Fibroblast of lung (primary cell): ENCODE measurements at regions not wholly inside any gene's neighbourhood (a gene's known extent, or its start where the extent isn't known, plus 50 kb on each side); places are given as distances from the start of the nearest gene placed in this dataset.

Source experiments
- CTCF ChIP-seq, 2 donors: IDR thresholded peaks in 1 of 2; conservative IDR thresholded peaks in 1 of 2; 1 replicate in 1 of 2; 2 replicates in 1 of 2; pipeline ENCODE4 v1.5.1; 2011 to 2012; ENCODE audit warnings: low read length in 2 of 2, control low read depth in 1 of 2, inconsistent platforms in 1 of 2, low read depth in 1 of 2, mild to moderate bottlenecking in 1 of 2
- EZH2 ChIP-seq: IDR thresholded peaks from 2 replicates; pipeline ENCODE4 v1.5.1; 2012; ENCODE audit warnings: low read length, control low read depth, mild to moderate bottlenecking; ENCODE audit errors: missing control alignments

- no peak for TF ChIP-seq CTCF (conservative IDR thresholded peaks at IDR 0.05 in 1 of 2, IDR thresholded peaks at IDR 0.05 in 1 of 2; ENCODE audit: low read depth in 1 of 2, low read length in 2 of 2)
- no peak for TF ChIP-seq EZH2
Observed at GRCh38 chr7:79636849-79637248, 183.4 kb upstream of the MAGI2 start.
